HFFc6 (cell line): ENCODE measurements at regions not wholly inside any gene's neighbourhood (a gene's known extent, or its start where the extent isn't known, plus 50 kb on each side); places are given as distances from the start of the nearest gene placed in this dataset.

Source experiments
- DNase-seq: peaks from one replicate; pipeline ENCODE4 v3.0.0-alpha.2; 2018
- H3K27ac Mint-ChIP-seq: 2 replicates; pipeline ENCODE4 v1.8.0; 2020; ENCODE audit warnings: mild to moderate bottlenecking, mixed read lengths
- H3K27me3 Mint-ChIP-seq: 2 replicates; pipeline ENCODE4 v1.8.0; 2021; ENCODE audit warnings: mild to moderate bottlenecking, moderate library complexity, mixed read lengths; ENCODE audit not compliant: insufficient read depth
- H3K36me3 Mint-ChIP-seq: 2 replicates; pipeline ENCODE4 v1.8.0; 2021; ENCODE audit warnings: low read depth, mixed read lengths
- H3K4me1 Mint-ChIP-seq: 2 replicates; pipeline ENCODE4 v1.8.0; 2020; ENCODE audit warnings: low read depth, mixed read lengths
- H3K4me3 Mint-ChIP-seq: 2 replicates; pipeline ENCODE4 v1.8.0; 2020; ENCODE audit warnings: mild to moderate bottlenecking, moderate library complexity, mixed read lengths
- H3K9me3 Mint-ChIP-seq: 2 replicates; pipeline ENCODE4 v1.8.0; 2020; ENCODE audit warnings: mild to moderate bottlenecking, mixed read lengths
- CTCF ChIP-seq: fragments of 200-600 bp; sonication (generic); IDR thresholded peaks from 2 replicates; pipeline ENCODE4 v1.5.0; 2021; ENCODE audit warnings: antibody characterized with exemption, mild to moderate bottlenecking

DNA sequence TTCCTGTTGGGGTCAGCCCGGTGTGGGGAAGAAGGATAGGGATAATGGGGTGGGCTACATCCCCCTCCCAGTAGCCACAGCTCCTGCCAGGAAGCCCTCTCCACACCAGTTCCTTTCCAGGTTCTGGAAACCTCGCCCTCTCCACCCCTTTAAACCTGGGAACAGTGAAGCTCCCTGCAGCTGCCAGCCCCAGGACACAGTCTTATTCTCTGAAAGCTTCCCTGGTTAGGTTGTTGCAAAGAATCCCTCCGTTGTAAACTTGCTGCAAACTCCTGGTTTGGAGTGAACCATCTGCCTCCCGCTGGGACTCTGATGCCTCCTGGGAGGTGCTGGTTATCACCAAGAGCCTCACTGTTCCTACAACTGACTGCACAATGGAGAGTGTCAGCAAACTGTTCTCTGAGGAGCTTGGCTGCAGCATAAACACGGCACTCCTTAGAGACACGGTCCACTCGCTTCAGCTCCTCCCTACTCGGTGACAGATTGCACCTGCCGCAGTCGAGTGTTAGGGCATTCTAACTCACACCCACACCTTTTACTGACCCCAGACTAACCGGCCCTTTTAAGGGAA is 261.8 kb upstream of the RAB6C start:
- no peak overlapping the region for H3K27ac Mint-ChIP-seq
- no peak for DNase-seq
- H3K27me3 Mint-ChIP-seq: no peaks in the 10 kb centered on the region
- peaks cover 25% of the 10 kb centered on the region for H3K9me3 Mint-ChIP-seq
- H3K4me3 Mint-ChIP-seq: no peak overlapping the region
- no peaks in the 10 kb centered on the region for H3K4me1 Mint-ChIP-seq
- no peak for TF ChIP-seq CTCF
- H3K36me3 Mint-ChIP-seq: no peaks in the 10 kb centered on the region

GRCh38 chr2:129719335-129719734 is 260.1 kb upstream of the RAB6C start:
- no peaks in the 10 kb centered on the region for H3K4me1 Mint-ChIP-seq
- H3K4me3 Mint-ChIP-seq: no peak overlapping the region
- H3K36me3 Mint-ChIP-seq: no peaks in the 10 kb centered on the region
- H3K27ac Mint-ChIP-seq: no peak overlapping the region
- no peaks in the 10 kb centered on the region for H3K27me3 Mint-ChIP-seq
- H3K9me3 Mint-ChIP-seq: peaks cover 29% of the 10 kb centered on the region
- DNase-seq: no peak
- TF ChIP-seq CTCF: no peak

- no peak for TF ChIP-seq CTCF
- H3K9me3 Mint-ChIP-seq: peaks cover 36% of the 10 kb centered on the region
These were observed 259.1 kb upstream of the RAB6C start for GRCh38 chr2:129720360-129720759.

GRCh38 chr2:129720761-129721160 is 258.7 kb upstream of the RAB6C start:
- no peak for TF ChIP-seq CTCF
- Mint-ChIP-seq H3K4me1 (no peaks in the 10 kb centered on the region), H3K4me3 (no peak overlapping the region), H3K36me3 (no peaks in the 10 kb centered on the region), H3K27me3 (no peaks in the 10 kb centered on the region), H3K9me3 (peaks cover 36% of the 10 kb centered on the region), H3K27ac (no peak overlapping the region)
- DNase-seq: no peak

More at GRCh38 chr2:129720360-129720759, 259.1 kb upstream of the RAB6C start:
- Mint-ChIP-seq H3K27me3 (no peaks in the 10 kb centered on the region), H3K4me1 (no peaks in the 10 kb centered on the region), H3K27ac (no peak overlapping the region), H3K36me3 (no peaks in the 10 kb centered on the region), H3K4me3 (no peak overlapping the region)
- DNase-seq: no peak

GRCh38 chr2:129721236-129721635 is 258.2 kb upstream of the RAB6C start:
- H3K36me3 Mint-ChIP-seq: no peaks in the 10 kb centered on the region
- TF ChIP-seq CTCF: no peak
- H3K27ac Mint-ChIP-seq: no peak overlapping the region
- no peak for DNase-seq
- H3K9me3 Mint-ChIP-seq: peaks cover 38% of the 10 kb centered on the region
- H3K4me1 Mint-ChIP-seq: no peaks in the 10 kb centered on the region
- no peak overlapping the region for H3K4me3 Mint-ChIP-seq
- H3K27me3 Mint-ChIP-seq: no peaks in the 10 kb centered on the region

DNA sequence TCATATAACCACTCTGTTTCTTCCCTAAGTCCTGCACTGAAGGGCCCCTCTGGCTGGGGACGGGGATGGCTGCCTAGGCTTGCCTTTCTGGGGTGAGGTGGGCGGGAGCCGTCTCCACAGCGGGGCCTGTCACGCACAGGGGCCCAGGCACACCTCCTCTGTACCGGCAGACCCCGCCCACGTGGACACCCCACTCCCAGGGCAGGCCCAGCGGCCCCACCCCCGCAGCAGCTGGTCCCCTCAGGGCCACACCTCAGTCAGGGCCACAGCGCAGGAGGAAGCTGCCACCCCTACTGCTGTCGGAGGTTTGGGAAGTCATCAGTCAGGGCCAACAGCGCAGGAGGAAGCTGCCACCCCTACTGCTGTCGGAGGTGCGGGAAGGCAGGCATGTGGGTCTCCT is 257.6 kb upstream of the RAB6C start:
- no peaks in the 10 kb centered on the region for H3K4me1 Mint-ChIP-seq
- no peak overlapping the region for H3K27ac Mint-ChIP-seq
- H3K9me3 Mint-ChIP-seq: peaks cover 37% of the 10 kb centered on the region
- no peaks in the 10 kb centered on the region for H3K36me3 Mint-ChIP-seq
- no peak for DNase-seq
- H3K27me3 Mint-ChIP-seq: no peaks in the 10 kb centered on the region
- no peak overlapping the region for H3K4me3 Mint-ChIP-seq
- TF ChIP-seq CTCF: no peak
